ENCODE measurements at regions not wholly inside any gene's neighbourhood (a gene's known extent, or its start where the extent isn't known, plus 50 kb on each side); places are given as distances from the start of the nearest gene placed in this dataset.

DNA sequence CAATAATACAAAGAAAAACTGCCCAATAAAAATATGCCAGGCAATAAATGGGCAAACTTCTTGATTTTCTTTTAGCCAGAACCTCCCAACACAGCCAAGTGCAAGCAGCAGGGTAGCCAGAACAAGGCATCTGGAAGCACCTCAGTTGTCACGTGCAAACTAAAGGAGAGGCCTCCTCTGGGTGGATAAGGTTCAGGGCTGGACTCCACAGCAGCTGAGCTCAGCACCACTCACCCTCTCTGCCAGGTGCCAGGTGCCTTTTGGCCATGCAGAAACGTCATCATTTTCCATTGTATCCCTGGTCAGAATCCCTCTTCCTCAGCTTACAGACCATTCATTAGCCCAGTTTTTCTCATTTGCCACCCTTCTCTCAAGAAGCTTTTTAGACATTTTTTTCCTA is 52.7 kb downstream of the SOD2 start:
- TF ChIP-seq, protein P1, sequence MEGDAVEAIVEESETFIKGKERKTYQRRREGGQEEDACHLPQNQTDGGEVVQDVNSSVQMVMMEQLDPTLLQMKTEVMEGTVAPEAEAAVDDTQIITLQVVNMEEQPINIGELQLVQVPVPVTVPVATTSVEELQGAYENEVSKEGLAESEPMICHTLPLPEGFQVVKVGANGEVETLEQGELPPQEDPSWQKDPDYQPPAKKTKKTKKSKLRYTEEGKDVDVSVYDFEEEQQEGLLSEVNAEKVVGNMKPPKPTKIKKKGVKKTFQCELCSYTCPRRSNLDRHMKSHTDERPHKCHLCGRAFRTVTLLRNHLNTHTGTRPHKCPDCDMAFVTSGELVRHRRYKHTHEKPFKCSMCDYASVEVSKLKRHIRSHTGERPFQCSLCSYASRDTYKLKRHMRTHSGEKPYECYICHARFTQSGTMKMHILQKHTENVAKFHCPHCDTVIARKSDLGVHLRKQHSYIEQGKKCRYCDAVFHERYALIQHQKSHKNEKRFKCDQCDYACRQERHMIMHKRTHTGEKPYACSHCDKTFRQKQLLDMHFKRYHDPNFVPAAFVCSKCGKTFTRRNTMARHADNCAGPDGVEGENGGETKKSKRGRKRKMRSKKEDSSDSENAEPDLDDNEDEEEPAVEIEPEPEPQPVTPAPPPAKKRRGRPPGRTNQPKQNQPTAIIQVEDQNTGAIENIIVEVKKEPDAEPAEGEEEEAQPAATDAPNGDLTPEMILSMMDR (IDR thresholded peaks at IDR 0.05) = no peak
- no peak for TF ChIP-seq POLR2A (IDR thresholded peaks at IDR 0.05)
